ENCODE measurements at regions not wholly inside any gene's neighbourhood (a gene's known extent, or its start where the extent isn't known, plus 50 kb on each side); places are given as distances from the start of the nearest gene placed in this dataset.

- TF ChIP-seq POLR2A (IDR thresholded peaks at IDR 0.05) (no peak), POLR2AphosphoS5 (IDR thresholded peaks at IDR 0.05) (no peak), EP300 (IDR thresholded peaks at IDR 0.05) (no peak)
- TF ChIP-seq, protein P1, sequence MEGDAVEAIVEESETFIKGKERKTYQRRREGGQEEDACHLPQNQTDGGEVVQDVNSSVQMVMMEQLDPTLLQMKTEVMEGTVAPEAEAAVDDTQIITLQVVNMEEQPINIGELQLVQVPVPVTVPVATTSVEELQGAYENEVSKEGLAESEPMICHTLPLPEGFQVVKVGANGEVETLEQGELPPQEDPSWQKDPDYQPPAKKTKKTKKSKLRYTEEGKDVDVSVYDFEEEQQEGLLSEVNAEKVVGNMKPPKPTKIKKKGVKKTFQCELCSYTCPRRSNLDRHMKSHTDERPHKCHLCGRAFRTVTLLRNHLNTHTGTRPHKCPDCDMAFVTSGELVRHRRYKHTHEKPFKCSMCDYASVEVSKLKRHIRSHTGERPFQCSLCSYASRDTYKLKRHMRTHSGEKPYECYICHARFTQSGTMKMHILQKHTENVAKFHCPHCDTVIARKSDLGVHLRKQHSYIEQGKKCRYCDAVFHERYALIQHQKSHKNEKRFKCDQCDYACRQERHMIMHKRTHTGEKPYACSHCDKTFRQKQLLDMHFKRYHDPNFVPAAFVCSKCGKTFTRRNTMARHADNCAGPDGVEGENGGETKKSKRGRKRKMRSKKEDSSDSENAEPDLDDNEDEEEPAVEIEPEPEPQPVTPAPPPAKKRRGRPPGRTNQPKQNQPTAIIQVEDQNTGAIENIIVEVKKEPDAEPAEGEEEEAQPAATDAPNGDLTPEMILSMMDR (IDR thresholded peaks at IDR 0.05), result no peak
Measured at GRCh38 chr18:78676622-78677482, 302.8 kb upstream of the SALL3 start.
